GM12872 (cell line): ENCODE measurements at regions not wholly inside any gene's neighbourhood (a gene's known extent, or its start where the extent isn't known, plus 50 kb on each side); places are given as distances from the start of the nearest gene placed in this dataset.

Experiments used
- TF ChIP-seq, protein P1 (sequence below): IDR thresholded peaks from 3 replicates; pipeline ENCODE4 v1.5.1; 2011; ENCODE audit warnings: low read depth, mild to moderate bottlenecking, low read length, moderate library complexity; ENCODE audit not compliant: insufficient read depth

- TF ChIP-seq, protein P1, sequence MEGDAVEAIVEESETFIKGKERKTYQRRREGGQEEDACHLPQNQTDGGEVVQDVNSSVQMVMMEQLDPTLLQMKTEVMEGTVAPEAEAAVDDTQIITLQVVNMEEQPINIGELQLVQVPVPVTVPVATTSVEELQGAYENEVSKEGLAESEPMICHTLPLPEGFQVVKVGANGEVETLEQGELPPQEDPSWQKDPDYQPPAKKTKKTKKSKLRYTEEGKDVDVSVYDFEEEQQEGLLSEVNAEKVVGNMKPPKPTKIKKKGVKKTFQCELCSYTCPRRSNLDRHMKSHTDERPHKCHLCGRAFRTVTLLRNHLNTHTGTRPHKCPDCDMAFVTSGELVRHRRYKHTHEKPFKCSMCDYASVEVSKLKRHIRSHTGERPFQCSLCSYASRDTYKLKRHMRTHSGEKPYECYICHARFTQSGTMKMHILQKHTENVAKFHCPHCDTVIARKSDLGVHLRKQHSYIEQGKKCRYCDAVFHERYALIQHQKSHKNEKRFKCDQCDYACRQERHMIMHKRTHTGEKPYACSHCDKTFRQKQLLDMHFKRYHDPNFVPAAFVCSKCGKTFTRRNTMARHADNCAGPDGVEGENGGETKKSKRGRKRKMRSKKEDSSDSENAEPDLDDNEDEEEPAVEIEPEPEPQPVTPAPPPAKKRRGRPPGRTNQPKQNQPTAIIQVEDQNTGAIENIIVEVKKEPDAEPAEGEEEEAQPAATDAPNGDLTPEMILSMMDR, result no peak
Observed at GRCh38 chr18:24539866-24540617, 79.6 kb downstream of the HRH4 start.

GRCh38 chr18:24540896-24541295 lies 80.5 kb downstream of the HRH4 start:
- TF ChIP-seq, protein P1, result no peak

DNA sequence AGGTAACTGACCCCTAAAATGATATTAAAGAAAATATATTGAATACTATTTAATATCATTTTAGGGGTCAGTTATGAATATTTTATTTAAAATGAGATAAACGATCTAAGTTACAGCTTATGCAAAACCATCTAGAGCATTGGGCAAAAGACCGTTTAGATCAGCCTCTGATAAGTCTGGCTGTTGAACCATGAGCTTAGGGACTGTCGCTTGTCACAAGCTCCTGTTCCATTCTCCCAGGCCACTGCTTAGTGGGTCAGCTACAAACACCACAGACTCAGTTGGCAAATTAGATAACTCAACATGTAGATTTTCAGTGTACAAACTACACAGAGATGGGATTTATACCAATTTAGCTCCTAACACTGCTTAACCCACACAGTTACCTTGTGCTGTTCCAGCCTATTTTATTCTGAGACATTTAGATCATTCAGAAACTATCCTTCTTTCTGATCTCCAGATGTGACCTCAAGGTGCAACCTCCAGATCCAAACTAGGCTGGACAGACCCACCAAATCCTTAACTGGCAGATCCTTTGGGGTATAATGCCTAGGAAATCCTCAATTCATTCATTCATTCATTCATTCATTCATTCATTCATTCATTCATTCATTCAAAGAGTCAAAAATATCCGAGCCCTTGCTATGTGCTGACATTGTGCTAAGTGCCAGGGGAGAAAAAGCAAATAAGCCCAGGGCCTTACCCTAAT lies 82.8 kb downstream of the HRH4 start:
- TF ChIP-seq, protein P1, result no peak

GRCh38 chr18:24543795-24544498 lies 83.5 kb downstream of the HRH4 start:
- TF ChIP-seq, protein P1, result 0 out of 3 replicates have a peak, but pooled peaks have one; percentile 21

DNA sequence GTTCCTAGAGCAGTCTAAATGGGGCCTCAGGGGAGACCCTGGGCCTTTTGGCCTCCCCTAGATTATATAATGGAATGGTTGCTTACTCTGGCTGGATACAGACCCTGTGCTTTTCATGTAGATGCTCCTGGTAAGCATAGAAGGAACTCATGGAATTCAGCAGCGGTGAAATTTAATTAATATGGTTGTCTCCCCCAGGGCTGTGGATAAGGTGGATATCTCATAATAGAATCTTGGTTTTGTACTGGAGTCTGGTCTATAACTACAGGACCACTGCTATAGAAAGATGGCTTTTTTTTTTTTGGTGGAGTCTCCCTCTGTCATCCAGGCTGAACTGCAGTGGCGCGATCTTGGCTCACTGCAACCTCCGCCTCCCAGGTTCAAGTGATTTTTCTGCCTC lies 84.5 kb downstream of the HRH4 start:
- TF ChIP-seq, protein P1, result no peak

DNA sequence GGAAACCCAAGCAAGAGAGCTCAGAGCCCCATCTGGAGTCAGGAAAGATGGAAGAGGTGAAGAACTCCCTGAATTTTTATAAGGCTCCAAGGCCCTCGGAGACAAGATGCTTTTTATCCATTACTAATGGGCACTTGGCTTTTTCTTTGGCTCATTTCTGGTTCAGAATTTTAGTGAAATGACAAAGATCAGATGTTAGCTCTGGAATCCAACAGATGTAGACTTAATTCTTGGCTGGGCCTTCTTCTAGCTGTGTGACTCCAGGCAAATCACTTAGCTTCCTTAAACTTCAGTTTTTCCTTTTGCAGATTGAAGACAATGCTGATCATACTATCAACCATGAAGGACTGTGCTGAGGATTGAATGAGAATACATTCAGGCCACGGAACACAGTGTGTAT lies 85.2 kb downstream of the HRH4 start:
- TF ChIP-seq, protein P1, result no peak

- TF ChIP-seq, protein P1, result no peak
Observed at GRCh38 chr18:24546307-24546706, 85.9 kb downstream of the HRH4 start.
